Mesenchymal stem cell (in vitro differentiated cells and primary cell): ENCODE measurements at regions not wholly inside any gene's neighbourhood (a gene's known extent, or its start where the extent isn't known, plus 50 kb on each side); places are given as distances from the start of the nearest gene placed in this dataset. TPM values are rescaled to one million over a fixed set of nuclear protein-coding genes. Genes with fewer than 3 reads are reported as not detected.

Experiments used
- small RNA-seq: library from polyadenylated mRNA; stranded (forward); fragments of <200 nt; extraction: miRNeasy Mini kit (QIAGEN cat#:217004); gene quantifications from one replicate; pipeline ENCODE3, GENCODE V24; 2013; ENCODE audit warnings: low read depth

Small RNA genes lying in the stretch of these regions (small RNA-seq; reads per million reads assigned to genes)
- gene RNU6-242P: not detected
